AG09309 (cell line): ENCODE measurements at regions not wholly inside any gene's neighbourhood (a gene's known extent, or its start where the extent isn't known, plus 50 kb on each side); places are given as distances from the start of the nearest gene placed in this dataset.

Experiments
- DNase-seq: peaks from one replicate; pipeline ENCODE4 v3.0.0-alpha.2; 2010; ENCODE audit warnings: low read depth
- H3K4me3 ChIP-seq: 2 replicates; pipeline ENCODE4 v1.5.1; 2011; ENCODE audit warnings: mild to moderate bottlenecking, low read depth, low read length, moderate library complexity; ENCODE audit not compliant: control insufficient read depth
- CTCF ChIP-seq: IDR thresholded peaks from 2 replicates; pipeline ENCODE4 v1.5.1; 2011; ENCODE audit warnings: mild to moderate bottlenecking, low read depth, low read length, inconsistent platforms; ENCODE audit not compliant: insufficient read depth, control insufficient read depth; ENCODE audit errors: missing control alignments

GRCh38 chr11:129686269-129686668, 129.4 kb upstream of the TMEM45B start:
- no peak overlapping the region for H3K4me3 ChIP-seq
- DNase-seq: no peak
- TF ChIP-seq CTCF: no peak

- no peak overlapping the region for H3K4me3 ChIP-seq
- no peak for DNase-seq
- TF ChIP-seq CTCF: no peak
These were observed 124.5 kb upstream of the TMEM45B start for GRCh38 chr11:129691142-129691541.

GRCh38 chr11:129694538-129694937, 121.1 kb upstream of the TMEM45B start:
- no peak for TF ChIP-seq CTCF
- no peak overlapping the region for H3K4me3 ChIP-seq
- no peak for DNase-seq

GRCh38 chr11:129694966-129695365, 120.7 kb upstream of the TMEM45B start:
- no peak for TF ChIP-seq CTCF
- no peak for DNase-seq
- H3K4me3 ChIP-seq: no peak overlapping the region

GRCh38 chr11:129695571-129696308, 119.9 kb upstream of the TMEM45B start:
- peak; percentile 77 for TF ChIP-seq CTCF
- no peak for DNase-seq
- H3K4me3 ChIP-seq: no peak overlapping the region

GRCh38 chr11:129696309-129696989, 119.2 kb upstream of the TMEM45B start:
- no peak overlapping the region for H3K4me3 ChIP-seq
- TF ChIP-seq CTCF: no peak
- DNase-seq: no peak

- no peak for TF ChIP-seq CTCF
- H3K4me3 ChIP-seq: no peak overlapping the region
- DNase-seq: no peak
These were observed 117.4 kb upstream of the TMEM45B start for GRCh38 chr11:129698212-129698611.
